HG03097 (cell line): ENCODE measurements at regions not wholly inside any gene's neighbourhood (a gene's known extent, or its start where the extent isn't known, plus 50 kb on each side); places are given as distances from the start of the nearest gene placed in this dataset.

Experiments used
- ATAC-seq: cut with Tn5 transposase; IDR thresholded peaks from one replicate; pipeline ENCODE4 v1.9.1; 2021; ENCODE audit not compliant: unreplicated experiment, low FRiP score

DNA sequence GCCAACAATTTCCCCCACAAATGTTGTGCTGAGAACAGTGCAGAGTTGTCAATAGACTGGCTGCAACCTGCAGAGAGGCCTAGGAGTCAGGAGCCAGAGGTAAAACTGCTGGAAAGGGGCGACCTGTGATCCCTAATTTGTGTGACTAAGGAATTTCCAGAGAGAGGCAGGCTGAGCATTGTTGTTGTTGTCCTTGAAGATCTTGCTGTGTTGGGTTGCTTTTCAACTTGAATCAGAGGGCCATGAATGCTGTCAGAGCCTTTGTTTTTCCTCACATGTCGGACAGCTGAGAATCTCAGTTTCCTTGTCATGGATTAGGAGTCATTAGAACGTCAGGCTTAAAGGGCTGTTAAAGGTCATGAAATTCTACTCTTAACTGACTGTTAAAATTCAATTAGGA is 134.6 kb upstream of the ASTN2 start:
- ATAC-seq, result no peak

DNA sequence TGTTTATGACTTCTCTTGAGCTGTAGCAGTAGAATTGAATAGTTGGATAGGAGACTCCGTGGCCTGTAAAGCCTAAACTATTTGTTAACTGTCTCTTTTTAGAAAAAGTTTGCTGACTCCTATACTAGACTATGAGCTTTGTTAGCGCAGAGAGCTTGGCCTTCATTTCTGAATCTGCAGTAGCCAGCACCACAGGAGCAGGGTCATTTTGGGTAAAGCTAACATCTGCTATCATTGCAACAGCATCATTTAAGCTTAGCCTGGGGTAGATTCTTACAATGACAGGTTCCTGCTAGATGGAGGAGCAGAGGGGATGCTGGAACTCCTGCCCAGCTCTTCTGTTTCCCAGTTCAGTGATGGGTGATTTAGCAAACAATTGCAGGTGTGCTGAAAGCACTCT is 133.7 kb upstream of the ASTN2 start:
- ATAC-seq, result no peak

DNA sequence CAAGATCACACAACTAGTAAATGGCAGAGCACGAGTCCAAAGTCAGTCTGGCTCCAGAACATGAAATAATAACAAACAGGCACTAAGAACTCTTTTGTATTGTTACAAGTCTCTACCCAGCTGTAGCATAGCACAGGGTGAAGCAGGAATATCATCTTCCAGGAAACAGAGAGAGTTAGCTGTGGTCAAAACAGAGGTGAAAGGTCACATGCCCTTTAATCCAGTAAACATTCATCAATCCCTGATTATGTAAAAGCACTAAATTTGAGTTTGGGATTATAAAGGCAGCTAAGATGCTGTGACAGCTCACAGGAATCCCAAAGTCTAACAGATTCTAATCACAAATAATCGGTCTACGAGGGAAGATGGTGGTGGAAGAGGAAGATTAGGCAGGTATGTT is 133.0 kb upstream of the ASTN2 start:
- no peak for ATAC-seq

DNA sequence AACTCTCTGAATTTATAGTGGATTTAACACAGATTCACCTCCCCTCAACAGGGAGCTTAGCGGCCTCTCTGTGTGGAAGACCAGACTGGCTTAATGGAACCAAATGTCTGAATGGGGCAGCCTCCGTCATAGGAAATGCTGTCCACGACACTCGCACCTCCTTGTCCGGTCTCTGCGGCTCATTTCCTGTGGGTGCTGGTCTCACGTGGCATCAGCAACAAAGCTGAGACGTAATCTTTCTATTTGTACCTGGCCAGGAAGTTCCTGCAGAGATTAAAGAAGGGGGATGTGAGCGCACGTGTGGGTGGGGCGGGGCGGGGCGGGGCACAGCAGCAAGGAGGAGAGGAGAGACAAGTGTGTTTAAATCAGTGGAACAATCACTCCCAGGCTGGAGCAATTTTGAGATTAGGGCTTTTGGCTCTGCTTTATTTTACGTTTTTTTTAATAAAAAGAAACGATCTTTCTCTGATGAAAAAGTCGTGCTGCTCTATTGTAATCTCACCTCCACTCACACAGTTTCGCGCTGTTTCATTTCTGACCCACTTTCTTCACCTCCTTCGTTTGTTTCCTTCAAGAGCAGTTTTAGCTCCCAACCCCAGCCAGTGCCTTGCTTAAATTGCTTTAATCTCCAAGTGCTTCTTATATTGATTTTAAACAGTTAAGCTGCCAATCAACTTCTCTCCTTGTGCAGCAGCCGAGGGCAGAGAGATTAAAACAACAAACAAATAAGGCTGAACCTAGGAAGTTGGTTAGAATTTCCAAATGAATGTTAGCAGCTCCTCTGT is 132.2 kb upstream of the ASTN2 start:
- no peak for ATAC-seq

DNA sequence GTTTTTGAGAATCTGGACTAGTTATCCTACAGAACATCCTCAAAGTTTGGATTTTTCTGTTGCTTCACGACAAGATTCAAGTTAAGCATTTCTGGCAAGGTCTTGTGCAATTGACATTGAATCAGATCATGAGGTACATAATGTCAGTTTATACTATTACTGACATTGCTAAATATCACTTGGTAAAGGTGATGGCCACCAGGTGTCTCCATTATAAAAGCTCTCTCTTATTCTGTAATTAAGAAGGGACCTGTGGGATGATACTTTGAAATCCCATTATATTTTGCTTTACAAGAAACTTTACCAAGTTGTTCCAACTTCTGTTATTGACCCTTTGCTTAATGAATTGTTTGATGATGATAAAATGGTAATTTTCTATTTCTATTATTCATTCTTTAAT is 131.0 kb upstream of the ASTN2 start:
- no peak for ATAC-seq

DNA sequence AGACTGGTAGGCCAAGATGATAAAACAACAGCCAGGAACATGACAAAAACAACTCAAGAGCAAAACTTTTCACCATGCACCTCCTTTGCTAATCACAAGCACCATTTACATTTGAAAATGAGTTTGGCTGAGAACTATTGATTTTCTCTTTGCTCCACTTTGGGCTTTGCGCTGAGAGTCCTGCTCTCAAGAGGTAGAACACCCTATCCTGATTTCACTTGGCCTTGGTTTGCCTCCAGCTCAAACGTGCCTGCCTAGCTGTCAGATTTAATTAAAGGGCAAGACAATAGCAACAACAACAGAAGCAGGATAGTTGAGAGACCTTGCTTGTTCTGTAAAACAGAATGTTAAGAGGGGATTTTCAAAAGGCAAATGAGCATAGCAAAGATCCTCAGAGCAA is 128.2 kb upstream of the ASTN2 start:
- ATAC-seq, result no peak

DNA sequence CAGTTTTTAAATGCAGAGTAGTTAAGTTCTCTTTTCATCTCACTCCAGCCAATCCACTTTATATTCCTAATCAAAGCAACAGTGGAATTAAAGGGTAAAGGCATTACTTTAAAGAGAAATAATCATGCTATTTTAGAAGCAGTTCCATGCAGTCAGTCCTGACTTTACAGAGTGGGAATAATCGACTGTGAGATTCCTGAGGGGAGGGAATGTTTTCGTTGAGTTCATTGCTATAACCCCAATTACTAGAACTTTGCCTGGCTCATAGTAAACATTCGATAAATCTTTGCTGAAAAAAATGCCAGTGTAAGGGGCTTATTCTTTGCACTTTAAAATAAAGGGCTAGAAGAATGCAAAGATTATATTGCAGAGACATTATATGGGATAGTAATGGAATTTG is 127.2 kb upstream of the ASTN2 start:
- ATAC-seq, result no peak

DNA sequence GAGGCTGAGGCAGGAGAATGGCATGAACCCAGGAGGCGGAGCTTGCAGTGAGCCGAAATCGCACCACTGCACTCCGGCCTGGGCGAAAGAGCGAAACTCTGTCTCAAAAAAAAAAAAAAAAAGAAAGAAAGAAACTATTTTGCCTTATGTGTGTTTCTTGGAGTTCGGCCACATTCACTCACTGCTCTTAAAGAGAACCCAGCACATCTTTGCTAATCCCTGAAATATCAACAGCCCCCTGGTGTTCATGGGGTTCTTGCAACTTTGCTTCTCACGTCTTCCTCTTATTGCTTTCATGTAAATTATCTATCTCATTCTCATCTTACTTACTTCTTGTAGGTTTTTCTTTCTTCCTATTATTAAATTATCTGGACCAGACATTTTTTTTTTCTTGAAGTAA is 126.3 kb upstream of the ASTN2 start:
- ATAC-seq, result no peak

DNA sequence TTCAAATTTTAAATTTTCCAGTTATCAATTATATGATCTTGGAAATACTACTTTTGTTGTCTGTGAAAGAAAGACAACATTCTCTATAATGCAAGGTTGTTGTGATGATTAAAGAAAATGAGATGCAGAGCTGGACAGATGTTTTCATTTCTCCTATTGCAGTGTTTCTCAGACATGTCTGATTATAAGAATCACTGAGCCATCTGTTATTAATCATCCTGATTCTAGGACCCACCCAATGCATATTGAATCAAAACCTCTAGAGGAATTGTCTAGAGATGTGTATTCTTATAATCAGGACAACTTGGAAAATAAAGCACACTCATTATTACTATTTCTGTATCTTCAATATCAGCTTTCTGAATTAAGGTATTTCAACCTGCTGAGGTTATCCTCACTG is 121.1 kb upstream of the ASTN2 start:
- no peak for ATAC-seq

DNA sequence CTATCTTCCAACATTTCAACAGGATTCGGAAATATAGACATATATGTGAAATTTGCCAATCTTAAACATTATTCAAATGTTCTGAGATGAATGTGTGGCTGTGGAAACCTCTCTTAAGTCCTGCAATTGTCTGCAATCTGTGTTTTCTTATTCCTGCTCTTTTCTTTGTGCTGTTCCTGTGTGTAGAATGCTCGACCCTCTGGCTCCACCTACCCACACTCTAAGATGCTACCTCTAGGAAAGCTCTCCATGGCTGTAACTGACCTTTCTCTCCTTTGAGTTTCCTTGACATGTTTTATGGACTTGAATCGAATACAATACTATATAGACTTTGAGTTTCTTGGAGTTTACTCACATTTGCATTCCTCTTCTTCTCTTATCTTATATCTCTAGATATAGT is 120.6 kb upstream of the ASTN2 start:
- ATAC-seq, result no peak

DNA sequence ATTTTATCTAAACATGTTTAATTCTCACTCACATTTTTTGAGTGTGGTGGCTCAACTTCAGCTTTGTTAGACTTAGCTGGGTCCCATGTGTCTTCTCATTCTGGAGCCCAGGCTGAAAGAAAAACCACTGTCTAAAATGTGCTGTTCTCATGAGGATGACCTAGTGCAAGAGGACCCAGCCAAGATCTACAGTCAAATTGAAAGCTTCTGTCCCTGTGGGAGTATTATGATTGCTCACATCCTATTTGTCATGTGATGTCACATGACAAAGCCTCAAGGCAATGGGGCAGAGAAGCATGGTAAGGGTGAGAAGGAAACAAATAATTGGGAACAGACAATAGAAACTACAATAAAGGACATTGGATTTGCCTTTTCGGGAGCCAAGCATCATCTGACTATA is 113.4 kb upstream of the ASTN2 start:
- no peak for ATAC-seq

DNA sequence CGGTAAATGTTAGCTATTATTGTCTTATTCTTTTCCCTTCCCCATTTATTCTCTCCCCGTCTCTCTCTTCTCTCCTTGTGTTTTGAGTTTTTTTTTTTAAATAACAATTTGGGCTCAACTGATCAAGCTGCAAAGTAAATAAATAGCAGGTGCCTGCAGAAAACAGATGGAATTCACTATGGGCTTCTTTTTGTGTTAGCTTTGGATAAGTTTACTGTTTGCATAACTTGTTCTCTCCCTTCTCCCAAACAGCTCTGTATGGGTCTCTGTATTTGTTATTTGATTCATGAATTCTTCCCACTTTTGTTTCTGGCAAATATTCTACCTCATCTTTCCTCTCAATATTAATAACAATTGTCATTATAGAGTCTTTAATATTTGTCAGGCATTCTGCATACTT is 111.8 kb upstream of the ASTN2 start:
- ATAC-seq, result no peak

DNA sequence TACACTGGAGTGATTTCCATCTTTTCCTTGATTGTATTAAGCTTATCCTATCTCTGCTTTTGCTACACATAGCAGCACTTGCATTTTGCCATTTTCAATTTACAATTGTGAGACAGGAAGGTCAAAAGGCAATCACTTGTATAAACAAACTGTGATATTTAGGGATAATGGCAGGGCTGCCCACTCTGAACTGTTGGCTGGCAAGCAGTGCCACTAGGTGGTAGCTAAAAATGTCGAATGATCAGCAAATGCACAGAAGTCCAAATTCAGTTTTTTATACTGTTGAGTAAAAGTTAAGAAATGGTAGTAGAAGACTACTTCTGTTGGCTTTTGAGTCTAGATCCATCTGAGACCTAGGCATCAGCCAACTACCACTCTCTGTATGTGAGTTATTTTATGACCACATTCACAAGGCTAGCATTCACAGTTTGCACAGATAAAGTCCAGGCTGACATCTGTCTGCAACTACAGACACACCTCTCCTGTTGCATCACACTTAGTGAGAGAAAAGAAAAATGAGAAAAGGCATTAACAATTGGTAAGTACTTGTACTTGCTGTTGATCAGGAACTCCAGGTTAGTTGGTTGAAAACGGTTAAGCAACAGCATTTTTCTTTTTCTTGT is 108.8 kb upstream of the ASTN2 start:
- no peak for ATAC-seq

DNA sequence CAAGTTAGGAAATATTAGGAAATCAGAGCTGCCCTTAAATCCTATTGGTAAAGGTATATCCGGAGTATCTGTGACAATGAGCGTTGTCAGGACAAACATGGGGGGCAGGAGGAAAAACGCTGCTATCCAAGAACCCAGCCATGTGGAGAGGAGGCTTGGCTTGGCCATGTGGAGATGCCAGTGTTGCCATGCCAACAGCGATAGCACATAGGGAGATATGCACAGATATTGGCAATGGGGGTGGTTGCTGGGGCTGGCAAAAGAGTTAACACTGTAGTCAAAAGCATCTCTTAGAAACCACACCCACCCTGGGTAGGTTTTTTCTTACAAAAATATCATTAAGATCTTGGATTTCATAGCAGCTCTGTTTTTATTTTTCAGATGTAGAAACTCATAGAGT is 106.4 kb upstream of the ASTN2 start:
- no peak for ATAC-seq

DNA sequence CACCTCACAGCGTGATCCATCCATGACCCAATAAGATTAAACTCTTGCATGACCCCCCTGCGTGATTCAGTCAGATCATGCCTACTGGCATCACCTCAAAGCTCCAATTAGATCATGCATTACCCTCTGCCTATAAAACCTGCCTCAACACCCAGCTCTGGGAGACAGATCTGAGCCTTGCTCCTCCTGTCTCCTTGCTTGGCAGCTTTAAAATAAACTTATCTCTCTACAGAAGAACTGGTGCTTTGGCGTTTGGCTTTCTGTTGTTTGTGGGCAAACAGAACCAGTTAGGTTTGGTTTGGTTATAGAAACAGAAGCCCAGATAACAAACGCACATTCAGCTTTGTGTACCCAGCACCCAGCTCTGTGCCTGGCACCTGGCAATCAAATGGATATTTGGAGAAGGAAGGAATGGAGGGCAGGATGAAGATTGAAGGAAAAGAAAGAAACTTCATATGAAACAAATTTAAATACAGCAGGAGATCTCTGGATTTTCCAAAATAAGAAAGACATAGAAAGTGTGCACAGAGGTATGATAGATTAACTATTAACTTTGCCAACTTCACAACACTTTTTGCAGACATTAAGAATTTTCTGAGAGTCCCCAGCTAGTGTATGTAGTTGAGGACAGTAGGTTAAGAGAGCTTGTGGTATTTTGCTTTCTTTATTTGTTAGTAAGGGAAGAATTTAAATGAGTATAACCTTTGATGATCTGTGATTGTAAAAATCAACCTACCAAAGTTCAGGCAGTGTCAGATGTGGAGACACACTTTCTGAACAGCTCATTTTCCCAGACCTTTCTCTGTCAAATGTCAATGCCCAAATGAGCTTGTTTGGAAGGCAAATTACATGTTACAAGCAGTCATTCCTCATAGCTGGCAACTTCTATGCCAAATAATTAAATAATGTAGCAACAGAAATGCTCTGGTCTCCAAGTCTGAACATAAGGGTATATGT is 102.1 kb upstream of the ASTN2 start:
- no peak for ATAC-seq

DNA sequence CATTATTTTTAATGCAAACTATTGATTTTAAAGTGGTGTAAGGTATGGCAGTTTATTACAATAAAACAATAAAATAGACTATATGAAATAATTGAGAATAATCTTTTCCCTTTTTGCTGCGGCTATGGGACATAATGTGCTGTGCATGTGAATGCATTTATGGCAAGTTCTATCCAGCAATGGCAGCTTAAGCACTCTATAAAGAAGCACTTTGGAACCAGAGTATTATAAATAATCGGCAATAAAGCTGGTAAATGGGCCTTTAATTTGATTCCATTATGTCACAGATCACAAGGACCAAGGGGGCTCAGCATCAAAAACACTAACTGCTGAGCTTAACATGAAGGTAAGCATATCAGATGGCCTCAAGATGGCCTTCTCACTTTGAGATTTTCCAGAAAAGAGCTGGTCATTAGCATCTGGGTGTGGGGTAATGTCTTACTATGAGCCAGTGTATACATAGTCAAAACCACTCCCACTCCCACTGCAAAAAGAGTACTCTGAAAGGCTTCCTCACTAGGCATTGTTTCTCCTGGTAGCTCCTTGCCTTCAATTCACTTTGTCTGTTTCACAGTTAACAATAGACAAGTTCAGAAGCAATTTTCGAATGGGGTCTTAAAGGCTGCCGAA is 97.1 kb upstream of the ASTN2 start:
- ATAC-seq, result no peak

DNA sequence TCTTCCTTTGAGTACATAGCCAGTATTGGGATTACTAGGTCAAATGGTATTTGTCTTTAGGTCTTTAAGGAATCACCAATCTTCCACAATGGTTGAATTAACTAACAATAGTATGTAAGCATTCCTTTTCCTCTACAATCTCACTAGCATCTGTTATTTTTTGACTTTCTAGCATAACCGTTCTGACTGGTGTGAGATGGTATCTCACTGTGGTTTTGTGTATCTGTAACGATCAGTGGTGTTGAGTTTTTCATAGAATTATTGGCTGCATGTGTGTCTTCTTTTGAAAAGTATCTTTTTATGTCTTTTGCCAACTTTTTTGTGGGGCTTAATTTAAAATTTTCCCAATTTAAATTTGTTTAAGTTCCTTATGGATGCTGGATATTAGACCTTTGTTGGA is 81.5 kb upstream of the ASTN2 start:
- ATAC-seq, result no peak

DNA sequence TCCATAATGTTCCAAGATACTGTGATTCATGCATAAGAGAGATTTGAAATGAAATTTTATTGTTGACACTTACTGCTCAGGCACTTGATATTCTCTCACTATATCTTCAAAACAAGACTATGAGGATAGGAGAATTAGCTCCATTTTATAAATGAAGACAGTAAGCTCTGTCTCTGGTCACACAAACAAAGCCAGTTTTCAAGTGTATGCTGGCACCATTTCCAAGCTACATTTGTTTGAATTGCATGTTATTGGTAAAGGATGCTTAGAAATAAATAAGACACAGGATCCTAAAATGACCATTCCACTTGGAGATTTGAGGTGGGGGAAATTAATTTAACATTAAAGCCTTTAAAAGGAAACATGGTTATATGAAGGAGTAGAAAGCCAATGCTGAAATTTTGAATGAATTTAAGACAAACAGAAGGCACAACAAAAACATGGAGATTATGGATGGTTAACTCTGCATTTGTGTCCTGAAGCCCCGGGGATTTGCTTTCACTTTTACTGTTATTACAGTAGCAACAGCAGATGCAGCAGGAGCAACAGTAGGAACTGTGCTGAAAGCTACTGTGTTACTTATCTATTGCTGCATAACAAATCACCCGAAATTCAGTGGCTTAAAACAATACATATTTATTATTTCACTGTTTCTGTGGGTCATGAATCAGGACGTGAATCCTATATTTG is 79.7 kb upstream of the ASTN2 start:
- no peak for ATAC-seq

DNA sequence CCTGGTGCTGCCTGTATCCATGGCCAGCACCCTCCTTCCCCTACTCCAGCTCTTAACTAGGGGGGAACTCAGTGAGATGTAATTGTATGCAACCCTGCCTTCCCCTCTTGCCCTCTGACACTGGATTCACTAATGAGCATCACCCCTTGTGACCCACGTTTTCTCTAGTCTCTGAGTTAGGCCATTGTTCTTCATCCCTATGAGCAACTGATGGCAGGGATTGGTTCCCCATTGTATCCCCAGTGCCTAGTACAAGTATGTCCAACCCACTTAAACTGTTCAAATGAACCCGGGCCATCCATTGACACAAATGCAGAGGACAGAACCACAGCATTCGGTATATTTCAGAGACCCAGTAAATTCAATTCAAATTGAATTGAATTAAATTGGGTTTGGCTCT is 77.6 kb upstream of the ASTN2 start:
- ATAC-seq, result no peak

DNA sequence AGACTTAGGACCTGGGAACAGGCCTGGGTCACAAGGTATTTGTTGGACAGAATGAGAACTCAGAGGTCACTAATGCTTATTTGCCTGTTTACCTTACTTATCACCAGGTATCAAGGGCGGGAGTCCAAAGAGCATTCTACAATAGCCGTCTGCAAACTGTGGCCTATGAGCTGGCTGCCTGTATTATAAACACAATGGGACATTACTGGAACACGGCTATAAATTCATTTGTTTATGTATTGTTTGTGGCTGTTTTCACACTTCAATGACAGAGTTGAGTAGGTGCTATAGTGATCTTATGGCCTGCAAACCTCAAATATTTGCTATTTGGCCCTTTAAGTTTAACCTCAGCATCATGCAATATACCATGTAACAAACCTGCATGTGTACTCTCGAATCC is 76.6 kb upstream of the ASTN2 start:
- ATAC-seq, result no peak
